Ishikawa (cell line): ENCODE measurements at regions not wholly inside any gene's neighbourhood (a gene's known extent, or its start where the extent isn't known, plus 50 kb on each side); places are given as distances from the start of the nearest gene placed in this dataset.

Source experiments
- CEBPB ChIP-seq: IDR thresholded peaks from 2 replicates; pipeline ENCODE4 v1.6.1; 2012
- CREB1 ChIP-seq: IDR thresholded peaks from 2 replicates; pipeline ENCODE4 v1.6.1; 2012; ENCODE audit warnings: low read depth
- EGR1 ChIP-seq: IDR thresholded peaks from 2 replicates; pipeline ENCODE4 v1.6.1; 2012
- EP300 ChIP-seq: IDR thresholded peaks from 2 replicates; pipeline ENCODE4 v1.6.1; 2012; ENCODE audit warnings: borderline replicate concordance
- FOXM1 ChIP-seq: IDR thresholded peaks from 2 replicates; pipeline ENCODE4 v1.6.1; 2012; ENCODE audit warnings: low read depth, borderline replicate concordance
- NFIC ChIP-seq: IDR thresholded peaks from 2 replicates; pipeline ENCODE4 v1.6.1; 2012
- RAD21 ChIP-seq: IDR thresholded peaks from 2 replicates; pipeline ENCODE4 v1.6.1; 2012; ENCODE audit warnings: low read depth
- TAF1 ChIP-seq: IDR thresholded peaks from 2 replicates; pipeline ENCODE4 v1.6.1; 2012; ENCODE audit warnings: low read depth, mild to moderate bottlenecking
- TCF12 ChIP-seq: IDR thresholded peaks from 2 replicates; pipeline ENCODE4 v1.6.1; 2012; ENCODE audit warnings: low read depth
- TEAD4 ChIP-seq: IDR thresholded peaks from 2 replicates; pipeline ENCODE4 v1.6.1; 2012
- YY1 ChIP-seq: IDR thresholded peaks from 2 replicates; pipeline ENCODE4 v1.6.1; 2012; ENCODE audit warnings: low read depth
- ZBTB7A ChIP-seq: IDR thresholded peaks from 2 replicates; pipeline ENCODE4 v1.6.1; 2012; ENCODE audit warnings: low read depth
- TF ChIP-seq, protein P1 (sequence below): IDR thresholded peaks from 2 replicates; pipeline ENCODE4 v1.6.1; 2012
- TF ChIP-seq, protein P2 (sequence below): IDR thresholded peaks from 2 replicates; pipeline ENCODE4 v1.6.1; 2012
- TF ChIP-seq, protein P3 (sequence below): IDR thresholded peaks from 2 replicates; pipeline ENCODE4 v1.6.1; 2012; ENCODE audit warnings: low read depth, mild to moderate bottlenecking

DNA sequence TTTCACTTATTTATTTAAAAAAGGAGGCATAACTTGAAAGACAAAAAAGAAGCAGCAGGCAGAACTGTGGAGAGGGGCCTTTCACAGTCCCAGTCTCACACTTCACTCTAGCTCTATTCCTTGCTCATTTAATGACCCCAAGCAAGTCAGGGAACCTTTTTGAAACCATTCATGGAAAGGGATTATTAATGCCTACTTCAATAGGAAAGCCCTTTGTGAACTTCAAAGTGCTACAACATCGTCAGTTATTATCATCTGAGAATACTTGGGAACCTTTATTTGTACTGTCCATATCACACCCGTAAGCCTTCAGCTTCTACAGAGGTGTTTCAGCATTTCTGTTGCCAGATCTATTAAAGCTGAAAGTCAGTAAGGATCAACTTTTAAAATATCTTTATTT, 320.2 kb downstream of the TMEM161B start:
- TF ChIP-seq FOXM1 (no peak), TEAD4 (no peak), TAF1 (no peak), EGR1 (no peak), CREB1 (no peak)

DNA sequence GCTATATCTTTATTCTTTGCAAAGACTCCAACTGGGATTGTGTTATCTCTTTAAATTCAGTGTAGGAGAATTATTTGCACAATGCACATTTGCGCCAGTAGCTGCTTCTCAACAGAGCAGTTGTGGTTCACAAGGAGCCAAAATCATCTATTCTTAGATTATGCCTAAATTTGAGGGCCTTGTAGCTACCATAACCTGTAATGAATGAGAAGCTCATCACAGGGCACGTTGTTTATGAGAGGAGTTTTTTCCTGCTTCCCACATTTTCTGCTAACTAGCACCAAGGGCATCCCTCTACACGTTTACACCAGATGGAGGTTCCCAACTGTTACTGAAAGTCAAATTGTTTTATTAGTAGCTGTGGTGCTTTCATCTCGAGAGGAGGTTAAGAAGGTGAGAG, 322.4 kb downstream of the TMEM161B start:
- no peak for TF ChIP-seq TEAD4
- TF ChIP-seq, protein P1, sequence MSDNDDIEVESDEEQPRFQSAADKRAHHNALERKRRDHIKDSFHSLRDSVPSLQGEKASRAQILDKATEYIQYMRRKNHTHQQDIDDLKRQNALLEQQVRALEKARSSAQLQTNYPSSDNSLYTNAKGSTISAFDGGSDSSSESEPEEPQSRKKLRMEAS, result no peak
- no peak for TF ChIP-seq EP300
- no peak for TF ChIP-seq YY1
- no peak for TF ChIP-seq CEBPB
- no peak for TF ChIP-seq TAF1
- TF ChIP-seq, protein P2, sequence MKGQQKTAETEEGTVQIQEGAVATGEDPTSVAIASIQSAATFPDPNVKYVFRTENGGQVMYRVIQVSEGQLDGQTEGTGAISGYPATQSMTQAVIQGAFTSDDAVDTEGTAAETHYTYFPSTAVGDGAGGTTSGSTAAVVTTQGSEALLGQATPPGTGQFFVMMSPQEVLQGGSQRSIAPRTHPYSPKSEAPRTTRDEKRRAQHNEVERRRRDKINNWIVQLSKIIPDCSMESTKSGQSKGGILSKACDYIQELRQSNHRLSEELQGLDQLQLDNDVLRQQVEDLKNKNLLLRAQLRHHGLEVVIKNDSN, result no peak

DNA sequence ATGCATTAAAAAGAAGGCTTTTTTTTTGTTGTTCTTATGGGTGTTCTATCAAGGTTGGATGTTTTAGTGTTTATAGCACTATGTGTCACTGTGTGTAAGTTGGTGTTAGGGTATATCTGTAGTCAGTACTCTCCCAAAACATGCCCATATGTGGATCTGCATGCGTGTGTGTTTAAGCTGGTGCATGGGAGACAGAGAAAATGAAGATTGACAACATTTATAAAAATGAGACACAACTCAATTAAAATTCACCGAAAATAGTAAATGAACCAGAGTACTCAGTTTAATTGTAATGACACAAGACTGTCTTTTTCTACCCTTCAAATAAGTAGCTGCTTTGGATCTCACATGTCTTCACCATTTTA, 323.4 kb downstream of the TMEM161B start:
- TF ChIP-seq EGR1, result no peak
- TF ChIP-seq, protein P2, result no peak

DNA sequence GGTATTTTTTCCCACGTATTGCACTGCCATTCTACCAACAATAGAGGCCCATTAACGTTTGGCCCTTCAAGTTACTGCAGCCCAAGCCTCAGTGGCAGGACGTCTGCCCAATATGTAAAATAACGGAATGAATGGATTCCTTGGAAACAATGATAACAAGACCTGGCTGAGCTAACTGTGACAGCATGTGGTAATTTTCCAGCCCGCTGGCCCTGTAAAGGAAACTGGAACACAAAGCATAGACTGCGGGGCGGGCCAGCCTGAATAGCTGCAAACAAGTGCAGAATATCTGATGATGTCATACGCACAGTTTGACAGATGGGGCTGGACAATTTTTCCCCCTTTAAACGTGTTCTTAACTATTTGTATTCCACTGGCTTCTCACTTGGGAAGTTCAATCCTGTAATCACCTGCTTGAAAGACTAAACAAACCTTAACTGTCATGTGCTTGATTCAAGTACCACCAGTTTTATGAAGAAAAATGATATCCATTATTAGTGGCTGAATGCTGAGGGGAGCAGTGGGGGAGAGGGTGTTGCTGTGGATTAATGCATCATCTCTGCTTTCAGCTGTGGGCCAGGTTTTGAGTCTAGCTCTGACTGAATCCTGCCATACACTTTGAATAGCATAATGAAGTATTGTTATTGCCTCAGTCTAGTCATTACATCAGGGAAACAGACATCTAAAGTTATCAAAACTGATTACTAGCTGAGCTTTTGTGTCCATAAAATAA, 323.9 kb downstream of the TMEM161B start:
- TF ChIP-seq CEBPB (no peak), TEAD4 (peak; percentile 67), TCF12 (peak; percentile 68), YY1 (no peak), NFIC (peak; percentile 65), EP300 (peak; percentile 47; the same call in 1 of the 2 replicates)
- TF ChIP-seq, protein P1, result 0 out of 2 replicates have a peak, but pooled peaks have one; percentile 16

DNA sequence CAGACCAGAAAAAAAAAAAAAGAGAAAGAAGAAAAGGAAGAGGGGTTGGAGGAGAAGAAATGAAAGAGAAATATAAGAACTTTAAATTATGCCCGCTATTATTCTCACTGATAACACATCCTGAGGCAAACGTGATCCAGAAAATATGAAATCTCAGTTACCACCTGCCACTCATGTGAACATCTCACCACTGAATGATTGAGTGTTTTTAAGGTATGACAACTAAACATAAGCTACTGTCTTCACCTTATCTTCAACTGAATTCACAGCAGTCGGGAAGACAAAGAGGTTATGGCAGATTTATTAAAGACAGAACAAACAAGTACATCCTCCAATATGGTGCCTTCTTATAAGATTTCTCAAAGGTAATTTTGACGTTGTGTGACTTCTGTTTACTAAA, 327.9 kb downstream of the TMEM161B start:
- TF ChIP-seq CEBPB (no peak), TAF1 (no peak), YY1 (no peak), CREB1 (no peak), TCF12 (no peak), EGR1 (no peak), EP300 (no peak)
- TF ChIP-seq, protein P2, result no peak

DNA sequence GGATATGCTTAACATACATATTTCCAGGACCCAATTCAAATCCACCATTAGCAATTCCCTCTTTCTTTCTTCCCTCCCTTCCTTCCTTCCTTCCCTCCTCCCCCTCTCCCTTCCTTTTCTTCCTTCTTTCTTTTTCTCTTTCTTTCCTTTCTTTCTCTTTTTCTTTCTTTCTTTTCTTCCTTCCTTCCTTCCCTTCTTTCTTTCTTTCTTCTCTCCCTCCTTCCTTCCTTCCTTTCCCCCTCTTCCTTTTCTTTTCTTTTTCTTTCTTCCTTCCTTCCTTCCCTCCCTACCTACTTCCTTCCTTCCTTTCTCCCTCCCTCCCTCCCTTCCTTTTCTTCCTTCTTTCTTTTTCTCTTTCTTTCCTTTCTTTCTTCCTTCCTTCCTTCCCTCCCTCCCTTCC, 332.0 kb downstream of the TMEM161B start:
- TF ChIP-seq, protein P2, result no peak
- no peak for TF ChIP-seq TAF1
- TF ChIP-seq, protein P3, sequence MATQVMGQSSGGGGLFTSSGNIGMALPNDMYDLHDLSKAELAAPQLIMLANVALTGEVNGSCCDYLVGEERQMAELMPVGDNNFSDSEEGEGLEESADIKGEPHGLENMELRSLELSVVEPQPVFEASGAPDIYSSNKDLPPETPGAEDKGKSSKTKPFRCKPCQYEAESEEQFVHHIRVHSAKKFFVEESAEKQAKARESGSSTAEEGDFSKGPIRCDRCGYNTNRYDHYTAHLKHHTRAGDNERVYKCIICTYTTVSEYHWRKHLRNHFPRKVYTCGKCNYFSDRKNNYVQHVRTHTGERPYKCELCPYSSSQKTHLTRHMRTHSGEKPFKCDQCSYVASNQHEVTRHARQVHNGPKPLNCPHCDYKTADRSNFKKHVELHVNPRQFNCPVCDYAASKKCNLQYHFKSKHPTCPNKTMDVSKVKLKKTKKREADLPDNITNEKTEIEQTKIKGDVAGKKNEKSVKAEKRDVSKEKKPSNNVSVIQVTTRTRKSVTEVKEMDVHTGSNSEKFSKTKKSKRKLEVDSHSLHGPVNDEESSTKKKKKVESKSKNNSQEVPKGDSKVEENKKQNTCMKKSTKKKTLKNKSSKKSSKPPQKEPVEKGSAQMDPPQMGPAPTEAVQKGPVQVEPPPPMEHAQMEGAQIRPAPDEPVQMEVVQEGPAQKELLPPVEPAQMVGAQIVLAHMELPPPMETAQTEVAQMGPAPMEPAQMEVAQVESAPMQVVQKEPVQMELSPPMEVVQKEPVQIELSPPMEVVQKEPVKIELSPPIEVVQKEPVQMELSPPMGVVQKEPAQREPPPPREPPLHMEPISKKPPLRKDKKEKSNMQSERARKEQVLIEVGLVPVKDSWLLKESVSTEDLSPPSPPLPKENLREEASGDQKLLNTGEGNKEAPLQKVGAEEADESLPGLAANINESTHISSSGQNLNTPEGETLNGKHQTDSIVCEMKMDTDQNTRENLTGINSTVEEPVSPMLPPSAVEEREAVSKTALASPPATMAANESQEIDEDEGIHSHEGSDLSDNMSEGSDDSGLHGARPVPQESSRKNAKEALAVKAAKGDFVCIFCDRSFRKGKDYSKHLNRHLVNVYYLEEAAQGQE, result no peak
- TF ChIP-seq YY1, result no peak
- TF ChIP-seq TEAD4, result no peak
- no peak for TF ChIP-seq EGR1
- TF ChIP-seq, protein P1, result no peak
- no peak for TF ChIP-seq RAD21

DNA sequence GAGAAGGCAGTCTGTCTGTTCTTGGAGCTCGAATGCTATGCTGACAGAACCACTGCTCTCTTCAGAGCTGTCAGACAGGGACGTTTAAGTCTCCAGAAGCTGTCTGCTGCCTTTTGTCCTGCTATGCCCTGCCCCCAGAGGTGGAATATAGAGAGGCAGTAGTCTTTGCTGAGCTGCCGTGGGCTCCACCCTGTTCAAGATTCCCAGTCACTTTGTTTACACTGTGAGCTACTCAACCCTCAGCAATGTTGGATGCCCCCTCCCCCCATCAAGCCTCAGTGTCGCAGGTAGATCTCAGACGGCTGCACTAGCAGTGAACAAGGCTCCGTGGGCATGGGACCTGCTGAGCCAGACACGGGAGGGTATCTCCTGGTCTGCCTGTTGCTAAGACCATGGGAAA, 344.2 kb downstream of the TMEM161B start:
- no peak for TF ChIP-seq TCF12
- no peak for TF ChIP-seq YY1
- TF ChIP-seq, protein P3, result no peak
- TF ChIP-seq, protein P2, result no peak
- TF ChIP-seq TEAD4, result no peak
- no peak for TF ChIP-seq FOXM1
- no peak for TF ChIP-seq CREB1
- TF ChIP-seq NFIC, result no peak
- no peak for TF ChIP-seq RAD21
- no peak for TF ChIP-seq EP300
- TF ChIP-seq TAF1, result no peak
- TF ChIP-seq, protein P1, result no peak
- no peak for TF ChIP-seq ZBTB7A
- no peak for TF ChIP-seq CEBPB
- no peak for TF ChIP-seq EGR1
